ENCODE measurements at regions not wholly inside any gene's neighbourhood (a gene's known extent, or its start where the extent isn't known, plus 50 kb on each side); places are given as distances from the start of the nearest gene placed in this dataset. TPM values are rescaled to one million over a fixed set of nuclear protein-coding genes. Genes with fewer than 3 reads are reported as not detected.

DNA sequence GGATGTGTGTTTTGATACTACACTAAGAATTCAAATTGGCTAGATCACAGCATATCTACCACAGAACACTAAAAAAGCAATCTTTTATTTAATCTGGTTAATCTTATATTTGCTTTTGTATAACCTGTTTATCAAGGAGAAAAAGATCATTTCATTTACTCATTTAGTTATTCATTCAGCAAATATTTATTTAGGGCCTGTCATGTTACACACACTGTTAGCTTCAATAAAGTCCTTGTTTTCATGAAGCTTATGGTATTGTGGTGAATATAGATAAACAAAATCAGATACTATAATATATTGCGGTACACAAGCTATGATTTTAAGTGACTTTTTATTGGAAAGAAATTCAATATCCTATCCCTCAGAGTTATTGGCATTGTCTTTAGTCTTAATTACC is 350.8 kb downstream of the LRFN5 start:
- no peaks in the 10 kb centered on the region for H3K9me1 ChIP-seq (replicated peaks; ENCODE audit: control insufficient read depth, extremely low read depth, insufficient read depth, low read length)
- no peaks in the 10 kb centered on the region for H3K27me3 ChIP-seq (ENCODE audit: control insufficient read depth in 2 of 2, insufficient read depth in 2 of 2, low read length in 2 of 2)
- H3K4me2 ChIP-seq (ENCODE audit: insufficient read depth, low read length) = no peak overlapping the region
- no peaks in the 10 kb centered on the region for H3K79me2 ChIP-seq (ENCODE audit: control insufficient read depth, insufficient read depth, low read length)
- FAIRE-seq (no peak), DNase-seq (ENCODE audit: low read depth, low spot score) (no peak)
- H3K9ac ChIP-seq (replicated peaks; ENCODE audit: extremely low read depth, insufficient read depth, low read length) = no peak overlapping the region
- no peaks in the 10 kb centered on the region for H3K9me3 ChIP-seq (replicated peaks; ENCODE audit: control insufficient read depth, insufficient read depth, low read length)
- H3K4me1 ChIP-seq (ENCODE audit: control insufficient read depth, extremely low read depth, insufficient read depth, low read length) = no peaks in the 10 kb centered on the region
- H2AFZ ChIP-seq (ENCODE audit: low read depth, low read length) = no peak overlapping the region
- intact Hi-C loops (cut with micrococcal nuclease) = no loop called here
- no peak overlapping the region for H3K4me3 ChIP-seq (replicated peaks in 1 of 3; ENCODE audit: insufficient read depth in 1 of 3, low read depth in 1 of 3, low read length in 3 of 3)
- BruUV-seq (replicated peaks) = no TSS peak
- TF ChIP-seq, protein P1, sequence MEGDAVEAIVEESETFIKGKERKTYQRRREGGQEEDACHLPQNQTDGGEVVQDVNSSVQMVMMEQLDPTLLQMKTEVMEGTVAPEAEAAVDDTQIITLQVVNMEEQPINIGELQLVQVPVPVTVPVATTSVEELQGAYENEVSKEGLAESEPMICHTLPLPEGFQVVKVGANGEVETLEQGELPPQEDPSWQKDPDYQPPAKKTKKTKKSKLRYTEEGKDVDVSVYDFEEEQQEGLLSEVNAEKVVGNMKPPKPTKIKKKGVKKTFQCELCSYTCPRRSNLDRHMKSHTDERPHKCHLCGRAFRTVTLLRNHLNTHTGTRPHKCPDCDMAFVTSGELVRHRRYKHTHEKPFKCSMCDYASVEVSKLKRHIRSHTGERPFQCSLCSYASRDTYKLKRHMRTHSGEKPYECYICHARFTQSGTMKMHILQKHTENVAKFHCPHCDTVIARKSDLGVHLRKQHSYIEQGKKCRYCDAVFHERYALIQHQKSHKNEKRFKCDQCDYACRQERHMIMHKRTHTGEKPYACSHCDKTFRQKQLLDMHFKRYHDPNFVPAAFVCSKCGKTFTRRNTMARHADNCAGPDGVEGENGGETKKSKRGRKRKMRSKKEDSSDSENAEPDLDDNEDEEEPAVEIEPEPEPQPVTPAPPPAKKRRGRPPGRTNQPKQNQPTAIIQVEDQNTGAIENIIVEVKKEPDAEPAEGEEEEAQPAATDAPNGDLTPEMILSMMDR (IDR thresholded peaks at IDR 0.05; ENCODE audit: extremely low read depth in 1 of 2, insufficient read depth in 1 of 2, low read depth in 1 of 2, low read length in 2 of 2) = no peak
- TF ChIP-seq POLR2A (IDR thresholded peaks at IDR 0.05; ENCODE audit: low read depth, low read length) (no peak), GATA2 (IDR thresholded peaks at IDR 0.05; ENCODE audit: insufficient read depth, insufficient read length, low read depth, low read length) (no peak), JUN (IDR thresholded peaks at IDR 0.05; ENCODE audit: borderline replicate concordance, insufficient read depth, insufficient read length, low read depth) (no peak), MYC (IDR thresholded peaks at IDR 0.05; ENCODE audit: low read depth, low read length) (no peak), FOS (IDR thresholded peaks at IDR 0.05; ENCODE audit: borderline replicate concordance, insufficient read depth, low read length) (no peak), POLR2AphosphoS5 (IDR thresholded peaks at IDR 0.05; ENCODE audit: insufficient read depth, low read depth, low read length) (no peak), EZH2 (IDR thresholded peaks at IDR 0.05; ENCODE audit: borderline replicate concordance, low read depth, low read length, severe bottlenecking) (no peak)
- TF ChIP-seq, protein P2, sequence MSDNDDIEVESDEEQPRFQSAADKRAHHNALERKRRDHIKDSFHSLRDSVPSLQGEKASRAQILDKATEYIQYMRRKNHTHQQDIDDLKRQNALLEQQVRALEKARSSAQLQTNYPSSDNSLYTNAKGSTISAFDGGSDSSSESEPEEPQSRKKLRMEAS (IDR thresholded peaks at IDR 0.05; ENCODE audit: insufficient read depth, insufficient read length) = no peak
- H3K36me3 ChIP-seq (ENCODE audit: control insufficient read depth in 2 of 2, extremely low read depth in 1 of 2, insufficient read depth in 2 of 2, low read length in 2 of 2) = no peaks in the 10 kb centered on the region
- dilution Hi-C loops (cut with MboI; ENCODE audit: extremely low pct_ligation_motif_present, low sequenced_read_pairs) = no loop called here
- no peaks in the 10 kb centered on the region for H4K20me1 ChIP-seq (replicated peaks; ENCODE audit: control insufficient read depth, extremely low read depth, insufficient read depth, low read length)
- ChIA-PET POLR2A (no interaction called here), CTCF (no interaction called here)
- no peak overlapping the region for H3K27ac ChIP-seq (ENCODE audit: insufficient read depth, low read depth, low read length)

Small RNAs in the stretch of these regions (small RNA-seq; reads per million reads assigned to genes)
- gene AL163153.1 (ENCODE audit: insufficient read depth, insufficient read length, low read depth, low replicate concordance) (not detected), gene AL358913.1 (ENCODE audit: insufficient read depth, insufficient read length, low read depth, low replicate concordance) (not detected), gene AL442163.3 (ENCODE audit: insufficient read depth, insufficient read length, low read depth, low replicate concordance) (not detected)

Measured in endothelial cell of umbilical vein (primary cell).